GM23338 (cell line): ENCODE measurements at regions not wholly inside any gene's neighbourhood (a gene's known extent, or its start where the extent isn't known, plus 50 kb on each side); places are given as distances from the start of the nearest gene placed in this dataset.

ENCODE experiments used
- ATAC-seq: fragments of 200-7000 bp; cut with Tn5 transposase; 3 replicates; pipeline ENCODE4 v1.9.1; 2020
- DNase-seq: peaks from one replicate; pipeline ENCODE4 v3.0.0-alpha.2; 2015; ENCODE audit warnings: low spot score
- H2AFZ ChIP-seq: fragments of 200-600 bp; sonication (generic); 2 replicates; pipeline ENCODE4 v1.8.0; 2016; ENCODE audit warnings: antibody characterized with exemption, mild to moderate bottlenecking, moderate library complexity
- H3F3A ChIP-seq: fragments of 200-600 bp; sonication (generic); replicated peaks from 2 replicates; pipeline ENCODE4 v1.8.0; 2017; ENCODE audit warnings: antibody characterized with exemption, mixed run types, low read depth
- H3K27ac ChIP-seq: fragments of 200-600 bp; sonication (generic); 2 replicates; pipeline ENCODE4 v1.6.1; 2016; ENCODE audit warnings: low read depth
- H3K27me3 ChIP-seq: fragments of 200-600 bp; sonication (generic); 2 replicates; pipeline ENCODE4 v1.8.0; 2016; ENCODE audit warnings: mild to moderate bottlenecking, mixed run types, moderate library complexity; ENCODE audit not compliant: insufficient read depth
- H3K36me3 ChIP-seq: fragments of 200-600 bp; sonication (generic); 2 replicates; pipeline ENCODE4 v1.8.0; 2016; ENCODE audit warnings: mild to moderate bottlenecking; ENCODE audit not compliant: insufficient read depth
- H3K4me1 ChIP-seq: fragments of 200-600 bp; sonication (generic); 2 replicates; pipeline ENCODE4 v1.8.0; 2016; ENCODE audit warnings: mild to moderate bottlenecking, moderate library complexity; ENCODE audit not compliant: insufficient read depth
- H3K4me2 ChIP-seq: fragments of 200-600 bp; sonication (generic); 2 replicates; pipeline ENCODE4 v1.7.1; 2017; ENCODE audit warnings: mixed run types
- H3K4me3 ChIP-seq: fragments of 200-600 bp; sonication (generic); 2 replicates; pipeline ENCODE4 v1.6.1; 2016; ENCODE audit warnings: mixed run types
- H3K79me2 ChIP-seq: fragments of 200-600 bp; sonication (generic); replicated peaks from 2 replicates; pipeline ENCODE4 v1.8.0; 2017; ENCODE audit warnings: mild to moderate bottlenecking; ENCODE audit not compliant: insufficient read depth
- H3K9me2 ChIP-seq: fragments of 200-600 bp; sonication (generic); 2 replicates; pipeline ENCODE4 v1.8.0; 2017; ENCODE audit not compliant: insufficient read depth
- H4K20me1 ChIP-seq: fragments of 200-600 bp; sonication (generic); replicated peaks from 2 replicates; pipeline ENCODE4 v1.8.0; 2017; ENCODE audit warnings: mild to moderate bottlenecking; ENCODE audit not compliant: insufficient read depth
- H3K27ac Mint-ChIP-seq: 2 replicates; pipeline ENCODE4 v1.8.0; 2020; ENCODE audit warnings: inconsistent platforms, mild to moderate bottlenecking, moderate library complexity, mixed read lengths
- H3K27me3 Mint-ChIP-seq: 3 replicates; pipeline ENCODE4 v1.8.0; 2022; ENCODE audit warnings: low read depth, mild to moderate bottlenecking, moderate library complexity, mixed read lengths, inconsistent platforms; ENCODE audit not compliant: insufficient read depth, poor library complexity
- H3K36me3 Mint-ChIP-seq: 3 replicates; pipeline ENCODE4 v1.8.0; 2021; ENCODE audit warnings: low read depth, mild to moderate bottlenecking, inconsistent platforms, moderate library complexity, mixed read lengths
- H3K4me1 Mint-ChIP-seq: 3 replicates; pipeline ENCODE4 v1.8.0; 2020; ENCODE audit warnings: mild to moderate bottlenecking, inconsistent platforms, mixed read lengths
- H3K4me3 Mint-ChIP-seq: 3 replicates; pipeline ENCODE4 v1.8.0; 2021; ENCODE audit warnings: moderate library complexity, mild to moderate bottlenecking, inconsistent platforms, mixed read lengths
- H3K9me3 Mint-ChIP-seq: 3 replicates; pipeline ENCODE4 v1.8.0; 2020; ENCODE audit warnings: moderate library complexity, mild to moderate bottlenecking, inconsistent platforms, mixed read lengths
- CREB1 ChIP-seq: fragments of 250-450 bp; sonication (Bioruptor Pico); IDR thresholded peaks from 2 replicates; pipeline ENCODE4 v1.5.0; 2020; ENCODE audit warnings: low read depth, mild to moderate bottlenecking, moderate library complexity
- CTCF ChIP-seq, 2 experiments: fragments of 200-600 bp in 1 of 2; sonication (generic) in 1 of 2; conservative IDR thresholded peaks; 2 replicates each; pipeline versions ENCODE4 v1.5.1 to v1.6.1; 2016 to 2017; ENCODE audit warnings: antibody characterized with exemption in 2 of 2, low read depth in 2 of 2, mild to moderate bottlenecking in 2 of 2, moderate library complexity in 1 of 2
- ETS1 ChIP-seq: IDR thresholded peaks from 2 replicates; pipeline ENCODE4 v1.6.1; 2016; ENCODE audit warnings: antibody characterized with exemption
- EZH2 ChIP-seq: fragments of 200-600 bp; sonication (generic); IDR thresholded peaks from one replicate; pipeline ENCODE4 v1.8.0; 2017; ENCODE audit warnings: antibody characterized with exemption, mild to moderate bottlenecking, low read depth; ENCODE audit not compliant: unreplicated experiment
- EZH2phosphoT487 ChIP-seq: fragments of 200-600 bp; sonication (generic); IDR thresholded peaks from one replicate; pipeline ENCODE4 v1.8.1; 2018; ENCODE audit warnings: antibody characterized with exemption; ENCODE audit not compliant: unreplicated experiment
- JUNB ChIP-seq: IDR thresholded peaks from one replicate; pipeline ENCODE4 v1.6.1; 2016; ENCODE audit warnings: antibody characterized with exemption; ENCODE audit not compliant: unreplicated experiment
- NANOG ChIP-seq: IDR thresholded peaks from 2 replicates; pipeline ENCODE4 v1.6.1; 2016; ENCODE audit warnings: antibody characterized with exemption, borderline replicate concordance
- POLR2AphosphoS5 ChIP-seq: IDR thresholded peaks from 2 replicates; pipeline ENCODE4 v1.6.1; 2016; ENCODE audit warnings: antibody characterized with exemption, low read depth
- REST ChIP-seq: IDR thresholded peaks from one replicate; pipeline ENCODE4 v1.6.1; 2018; ENCODE audit warnings: antibody characterized with exemption; ENCODE audit not compliant: unreplicated experiment
- STAT1 ChIP-seq: IDR thresholded peaks from one replicate; pipeline ENCODE4 v1.6.1; 2016; ENCODE audit warnings: antibody characterized with exemption; ENCODE audit not compliant: unreplicated experiment
- ZNF114 ChIP-seq: fragments of 250-450 bp; sonication (Bioruptor Pico); IDR thresholded peaks from 2 replicates; pipeline ENCODE4 v1.5.0; 2020; ENCODE audit warnings: mild to moderate bottlenecking, moderate library complexity
- ZNF331 ChIP-seq: fragments of 250-450 bp; sonication (Bioruptor Pico); IDR thresholded peaks from 2 replicates; pipeline ENCODE4 v1.5.0; 2020; ENCODE audit warnings: low read depth, mild to moderate bottlenecking, moderate library complexity
- ZNF462 ChIP-seq: fragments of 250-450 bp; sonication (Bioruptor Pico); IDR thresholded peaks from 2 replicates; pipeline ENCODE4 v1.5.0; 2020; ENCODE audit warnings: mild to moderate bottlenecking, moderate library complexity

DNA sequence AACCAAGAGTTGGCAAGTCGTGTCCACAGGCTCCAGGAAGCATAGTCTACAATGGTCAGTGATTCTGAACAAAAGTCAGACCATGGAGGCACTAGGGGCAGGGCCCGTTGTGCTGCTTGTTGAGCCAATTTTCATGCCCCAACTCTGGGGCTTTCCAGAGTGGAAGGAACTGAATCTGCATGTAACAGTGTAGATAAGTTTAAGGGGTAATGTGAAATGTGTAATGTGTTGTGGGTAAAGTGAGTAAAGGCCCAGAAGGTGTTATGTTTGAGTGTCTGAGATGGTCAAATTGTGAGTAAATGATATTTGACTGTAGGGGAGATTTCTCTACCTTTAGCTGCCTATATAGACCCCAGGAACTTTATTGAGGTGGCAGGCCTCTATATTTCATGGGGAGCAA lies 1336.5 kb upstream of the SLC39A10 start:
- no peaks in the 10 kb centered on the region for H3K36me3 ChIP-seq
- H3K4me3 Mint-ChIP-seq = no peak overlapping the region
- no peak for DNase-seq
- no peak overlapping the region for H3K4me3 ChIP-seq
- H3K4me1 Mint-ChIP-seq = no peaks in the 10 kb centered on the region
- ATAC-seq = no peak
- no peak overlapping the region for H2AFZ ChIP-seq
- no peaks in the 10 kb centered on the region for H3K79me2 ChIP-seq
- no peaks in the 10 kb centered on the region for H3K9me2 ChIP-seq
- no peak overlapping the region for H3K4me2 ChIP-seq
- H3K4me1 ChIP-seq = no peaks in the 10 kb centered on the region
- H3K27ac ChIP-seq = no peak overlapping the region
- no peaks in the 10 kb centered on the region for H4K20me1 ChIP-seq
- no peaks in the 10 kb centered on the region for H3K9me3 Mint-ChIP-seq
- no peaks in the 10 kb centered on the region for H3K36me3 Mint-ChIP-seq
- no peaks in the 10 kb centered on the region for H3F3A ChIP-seq
- no peak for TF ChIP-seq CTCF (conservative IDR thresholded peaks at IDR 0.05; ENCODE audit: low read depth in 2 of 2)
- no peak for TF ChIP-seq CREB1 (CRISPR knock-in tag)
- no peak for TF ChIP-seq ZNF114 (CRISPR knock-in tag)
- TF ChIP-seq ZNF331 (CRISPR knock-in tag) = no peak
- no peak for TF ChIP-seq EZH2phosphoT487
- TF ChIP-seq ZNF462 (CRISPR knock-in tag) = no peak
- no peak for TF ChIP-seq REST
- TF ChIP-seq POLR2AphosphoS5 = no peak
- no peak for TF ChIP-seq NANOG
- no peak for TF ChIP-seq JUNB
- TF ChIP-seq EZH2 = no peak
- TF ChIP-seq STAT1 = no peak
- TF ChIP-seq ETS1 = no peak
- H3K27me3 Mint-ChIP-seq = no peaks in the 10 kb centered on the region
- no peak overlapping the region for H3K27ac Mint-ChIP-seq
- H3K27me3 ChIP-seq = no peaks in the 10 kb centered on the region
